Gastrocnemius medialis (tissue), 4 donors: ENCODE measurements at regions not wholly inside any gene's neighbourhood (a gene's known extent, or its start where the extent isn't known, plus 50 kb on each side); places are given as distances from the start of the nearest gene placed in this dataset.

Source experiments
- ATAC-seq, 2 donors: fragments of 150-250 bp; one replicate each; pipeline ENCODE4 v1.9.1; 2016
- DNase-seq, 2 donors: peaks; one replicate each; pipeline ENCODE4 v3.0.0-alpha.2; 2019
- H3K27ac ChIP-seq, 4 donors: fragments of 200-600 bp; sonication (generic); 1 replicate in 1 of 4; 2 replicates in 3 of 4; pipeline ENCODE4 v1.5.1; 2016 to 2018; ENCODE audit warnings: mild to moderate bottlenecking in 2 of 4, moderate library complexity in 1 of 4
- H3K27me3 ChIP-seq, 3 donors: fragments of 200-600 bp; sonication (generic) in 2 of 3; 1 replicate in 1 of 3; 2 replicates in 2 of 3; pipeline versions ENCODE4 v1.5.1 to v1.6.0; 2016 to 2019; ENCODE audit warnings: mild to moderate bottlenecking in 1 of 3, moderate library complexity in 1 of 3
- H3K36me3 ChIP-seq, 2 donors: fragments of 200-600 bp; sonication (generic) in 1 of 2; one replicate each; pipeline ENCODE4 v1.5.1; 2017 to 2018
- H3K4me1 ChIP-seq, 2 donors: fragments of 200-600 bp; sonication (generic) in 1 of 2; one replicate each; pipeline ENCODE4 v1.5.1; 2016 to 2017; ENCODE audit warnings: mild to moderate bottlenecking in 2 of 2
- H3K4me3 ChIP-seq, 4 donors: fragments of 200-600 bp; sonication (generic) in 3 of 4; 1 replicate in 1 of 4; 2 replicates in 3 of 4; pipeline ENCODE4 v1.5.1; 2016 to 2019; ENCODE audit warnings: mild to moderate bottlenecking in 2 of 4
- H3K9me3 ChIP-seq, 3 donors: fragments of 200-600 bp; sonication (generic) in 2 of 3; 1 replicate in 1 of 3; 2 replicates in 2 of 3; pipeline ENCODE4 v1.5.1; 2016 to 2019
- CTCF ChIP-seq, 5 experiments: fragments of 450-650 bp in 3 of 5; fragments of 200-600 bp in 2 of 5; sonication (generic) in 2 of 5; IDR thresholded peaks in 4 of 5; conservative IDR thresholded peaks in 1 of 5; 1 replicate in 4 of 5; 2 replicates in 1 of 5; pipeline ENCODE4 v1.5.1; 2016 to 2019; ENCODE audit warnings: antibody characterized with exemption in 5 of 5, mild to moderate bottlenecking in 3 of 5, moderate library complexity in 3 of 5
- POLR2A ChIP-seq, 2 donors: fragments of 450-650 bp; IDR thresholded peaks; one replicate each; pipeline ENCODE4 v1.6.1; 2017; ENCODE audit warnings: antibody characterized with exemption in 2 of 2, mild to moderate bottlenecking in 2 of 2, moderate library complexity in 2 of 2
- in situ Hi-C, 4 donors: fragments of 200-750 bp; cut with MboI; loops; one replicate each; pipeline versions ENCODE4 v1.15.0 to v1.8.0; 2017; ENCODE audit warnings: low sequenced_read_pairs in 4 of 4
- intact Hi-C: fragments of 100-400 bp; cut with DNase I; formaldehyde crosslinking; loops from one replicate; pipeline ENCODE4 v1.15.1; 2023; ENCODE audit warnings: low total_unique reads

GRCh38 chr18:73961804-73962203, 185.8 kb downstream of the FBXO15 start:
- no peaks in the 10 kb centered on the region for H3K9me3 ChIP-seq
- H3K27me3 ChIP-seq, result no peaks in the 10 kb centered on the region
- H3K4me1 ChIP-seq, result no peaks in the 10 kb centered on the region
- in situ Hi-C loops, result no loop called here
- DNase-seq (no peak), ATAC-seq (no peak)
- no peak for TF ChIP-seq POLR2A (IDR thresholded peaks at IDR 0.05)
- TF ChIP-seq CTCF (IDR thresholded peaks at IDR 0.05 in 4 of 5, conservative IDR thresholded peaks at IDR 0.05 in 1 of 5), result no peak
- intact Hi-C loops, result no loop called here
- H3K27ac ChIP-seq, result no peak overlapping the region
- H3K36me3 ChIP-seq, result no peaks in the 10 kb centered on the region
- no peak overlapping the region for H3K4me3 ChIP-seq

GRCh38 chr18:73959352-73959751, 188.3 kb downstream of the FBXO15 start:
- in situ Hi-C loops, result loop anchor here in 1 of 4 donors (10.0 kb wide), 1 partner anchor 65 kb away; no protein-coding TSS in a partner anchor
- TF ChIP-seq POLR2A (IDR thresholded peaks at IDR 0.05) (no peak), CTCF (IDR thresholded peaks at IDR 0.05 in 4 of 5, conservative IDR thresholded peaks at IDR 0.05 in 1 of 5) (no peak)
- Histone ChIP-seq H3K27ac (no peak overlapping the region), H3K4me3 (no peak overlapping the region), H3K9me3 (no peaks in the 10 kb centered on the region), H3K27me3 (no peaks in the 10 kb centered on the region), H3K4me1 (no peaks in the 10 kb centered on the region), H3K36me3 (no peaks in the 10 kb centered on the region)
- no peak for ATAC-seq
- DNase-seq, result no peak
- intact Hi-C loops, result no loop called here

GRCh38 chr18:73954268-73954667, 193.4 kb downstream of the FBXO15 start:
- DNase-seq (no peak), ATAC-seq (no peak)
- no peaks in the 10 kb centered on the region for H3K9me3 ChIP-seq
- H3K36me3 ChIP-seq, result no peaks in the 10 kb centered on the region
- H3K27ac ChIP-seq, result no peak overlapping the region
- no peak overlapping the region for H3K4me3 ChIP-seq
- intact Hi-C loops, result no loop called here
- no peak for TF ChIP-seq CTCF (IDR thresholded peaks at IDR 0.05 in 4 of 5, conservative IDR thresholded peaks at IDR 0.05 in 1 of 5)
- no peak for TF ChIP-seq POLR2A (IDR thresholded peaks at IDR 0.05)
- no peaks in the 10 kb centered on the region for H3K4me1 ChIP-seq
- in situ Hi-C loops, result loop anchor here in 1 of 4 donors (10.0 kb wide), 1 partner anchor 59 kb away; no protein-coding TSS in a partner anchor
- no peaks in the 10 kb centered on the region for H3K27me3 ChIP-seq

GRCh38 chr18:73952296-73952946, 195.2 kb downstream of the FBXO15 start:
- Histone ChIP-seq H3K4me3 (no peak overlapping the region), H3K36me3 (no peaks in the 10 kb centered on the region), H3K9me3 (no peaks in the 10 kb centered on the region), H3K27ac (no peak overlapping the region), H3K4me1 (no peaks in the 10 kb centered on the region), H3K27me3 (no peaks in the 10 kb centered on the region)
- TF ChIP-seq CTCF (IDR thresholded peaks at IDR 0.05 in 4 of 5, conservative IDR thresholded peaks at IDR 0.05 in 1 of 5) (no peak), POLR2A (IDR thresholded peaks at IDR 0.05) (no peak)
- intact Hi-C loops, result no loop called here
- ATAC-seq (no peak), DNase-seq (no peak)
- in situ Hi-C loops, result loop anchor here in 1 of 4 donors (10.0 kb wide), 1 partner anchor 58 kb away; no protein-coding TSS in a partner anchor
